PC-3 (cell line): ENCODE measurements at regions not wholly inside any gene's neighbourhood (a gene's known extent, or its start where the extent isn't known, plus 50 kb on each side); places are given as distances from the start of the nearest gene placed in this dataset.

ENCODE experiments used
- ATAC-seq: fragments of 200-7000 bp; cut with Tn5 transposase; 2 replicates; pipeline ENCODE4 v1.9.1; 2020; ENCODE audit warnings: mild to moderate bottlenecking, moderate library complexity
- BruUV-seq: library from RNA; stranded (reverse); fragments of 400-500 nt; replicated peaks from 2 replicates; lab custom pipeline; 2021; lab: Mats Ljungman, UMichigan
- CTCF ChIA-PET: fragments of 300-600 bp; sonication (Branson Sonifier 250); formaldehyde crosslinking; loops from one replicate; lab custom pipeline; 2022; ENCODE audit warnings: antibody characterized with exemption; lab: Charles Lee
- POLR2A ChIA-PET: fragments of 300-600 bp; sonication (Branson Sonifier 250); formaldehyde crosslinking; loops from one replicate; lab custom pipeline; 2022; ENCODE audit warnings: antibody characterized with exemption; ENCODE audit not compliant: unreplicated experiment; lab: Charles Lee
- DNase-seq: peaks from one replicate; pipeline ENCODE4 v3.0.0-alpha.2; 2015
- H2AFZ ChIP-seq: fragments of 300-600 bp; sonication (generic); 2 replicates; pipeline ENCODE4 v1.6.0; 2016; ENCODE audit warnings: antibody characterized with exemption, low read length
- H3F3A ChIP-seq: fragments of 300-600 bp; sonication (generic); one replicate; pipeline ENCODE4 v1.6.0; 2017; ENCODE audit warnings: antibody characterized with exemption, low read length, control low read depth, mild to moderate bottlenecking; ENCODE audit not compliant: unreplicated experiment
- H3K27ac ChIP-seq: fragments of 300-600 bp; sonication (generic); 2 replicates; pipeline ENCODE4 v1.5.1; 2016; ENCODE audit warnings: mild to moderate bottlenecking, low read length
- H3K27me3 ChIP-seq: fragments of 300-600 bp; sonication (generic); 2 replicates; pipeline ENCODE4 v1.6.1; 2016; ENCODE audit warnings: low read length, mixed read lengths
- H3K36me3 ChIP-seq: fragments of 300-600 bp; sonication (generic); 2 replicates; pipeline ENCODE4 v1.6.1; 2016; ENCODE audit warnings: low read depth, mixed run types, low read length, mixed read lengths
- H3K4me1 ChIP-seq: fragments of 300-600 bp; sonication (generic); 2 replicates; pipeline ENCODE4 v1.5.1; 2016; ENCODE audit warnings: low read length; ENCODE audit not compliant: insufficient read depth
- H3K4me2 ChIP-seq: fragments of 300-600 bp; sonication (generic); 2 replicates; pipeline ENCODE4 v1.6.0; 2016; ENCODE audit warnings: low read length
- H3K4me3 ChIP-seq: fragments of 300-600 bp; sonication (generic); 2 replicates; pipeline ENCODE4 v1.5.1; 2016; ENCODE audit warnings: mild to moderate bottlenecking, low read length, mixed read lengths
- H3K79me2 ChIP-seq: fragments of 300-600 bp; sonication (generic); 2 replicates; pipeline ENCODE4 v1.6.1; 2017; ENCODE audit warnings: low read length, mixed read lengths
- H3K9ac ChIP-seq: fragments of 300-600 bp; sonication (generic); 2 replicates; pipeline ENCODE4 v1.6.0; 2016; ENCODE audit warnings: mild to moderate bottlenecking, low read length
- H3K9me2 ChIP-seq: fragments of 300-600 bp; sonication (generic); replicated peaks from 2 replicates; pipeline ENCODE4 v1.6.1; 2016; ENCODE audit warnings: mixed run types, low read length, mixed read lengths
- H3K9me3 ChIP-seq: fragments of 300-600 bp; sonication (generic); 2 replicates; pipeline ENCODE4 v1.6.1; 2016; ENCODE audit warnings: low read length, mixed read lengths
- H4K20me1 ChIP-seq: fragments of 300-600 bp; sonication (generic); 2 replicates; pipeline ENCODE4 v1.6.1; 2016; ENCODE audit warnings: low read length, mixed read lengths
- CTCF ChIP-seq: fragments of 300-600 bp; sonication (generic); conservative IDR thresholded peaks from 2 replicates; pipeline ENCODE4 v1.5.1; 2017; ENCODE audit warnings: antibody characterized with exemption, low read depth, mild to moderate bottlenecking, low read length
- EZH2 ChIP-seq: fragments of 300-600 bp; sonication (generic); IDR thresholded peaks from one replicate; pipeline ENCODE4 v1.6.1; 2017; ENCODE audit warnings: antibody characterized with exemption, mild to moderate bottlenecking, low read length; ENCODE audit not compliant: unreplicated experiment
- EZH2phosphoT487 ChIP-seq: fragments of 300-600 bp; sonication (generic); IDR thresholded peaks from 2 replicates; pipeline ENCODE4 v1.6.1; 2018; ENCODE audit warnings: mild to moderate bottlenecking, antibody characterized with exemption, low read length, borderline replicate concordance
- intact Hi-C: fragments of 100-400 bp; cut with micrococcal nuclease; formaldehyde crosslinking; loops from 2 replicates; pipeline ENCODE4 v1.9.0; 2023

- CTCF ChIA-PET, result no interaction called here
- POLR2A ChIA-PET, result interaction anchor here (0.7 kb wide), 1 partner anchor 25 kb away, joined by 5 read pairs; no protein-coding TSS in a partner anchor
- TF ChIP-seq EZH2phosphoT487 (no peak), CTCF (0 out of 2 replicates have a peak, but pooled peaks have one; percentile 6)
- intact Hi-C loops, result loop anchor here (1.0 to 10.0 kb wide), 3 partner anchors 10 to 1058 kb away; no protein-coding TSS in a partner anchor
- H3K9me2 ChIP-seq, result no peaks in the 10 kb centered on the region
- peaks cover 21% of the 10 kb centered on the region for H4K20me1 ChIP-seq
- H3K79me2 ChIP-seq, result no peaks in the 10 kb centered on the region
- BruUV-seq, result no TSS peak
- no peak overlapping the region for H3K4me2 ChIP-seq
- peaks cover 10% of the 10 kb centered on the region for H3F3A ChIP-seq
- peaks cover 24% of the 10 kb centered on the region for H3K4me1 ChIP-seq
- H3K4me3 ChIP-seq, result no peak overlapping the region
- H3K27me3 ChIP-seq, result no peaks in the 10 kb centered on the region
- ATAC-seq (no peak), DNase-seq (no peak)
- H3K9me3 ChIP-seq, result no peaks in the 10 kb centered on the region
- H2AFZ ChIP-seq, result no peak overlapping the region
- peaks cover 31% of the 10 kb centered on the region; the same call in 1 of the 2 replicates for H3K36me3 ChIP-seq
- H3K9ac ChIP-seq, result no peak overlapping the region
- H3K27ac ChIP-seq, result no peak overlapping the region
Measured at GRCh38 chr1:199786695-199787094, 240.8 kb upstream of the NR5A2 start.

GRCh38 chr1:199789141-199789540, 238.4 kb upstream of the NR5A2 start:
- ChIA-PET CTCF (no interaction called here), POLR2A (interaction anchor here (0.6 kb wide), 1 partner anchor 24 kb away, joined by 4 read pairs; no protein-coding TSS in a partner anchor)
- no peaks in the 10 kb centered on the region for H3F3A ChIP-seq
- H3K4me2 ChIP-seq, result no peak overlapping the region
- BruUV-seq, result no TSS peak
- H3K36me3 ChIP-seq, result peaks cover 14% of the 10 kb centered on the region; the same call in 1 of the 2 replicates
- intact Hi-C loops, result loop anchor here (10.0 kb wide), 2 partner anchors 486 to 1056 kb away; no protein-coding TSS in a partner anchor
- no peaks in the 10 kb centered on the region for H3K9me3 ChIP-seq
- H3K4me1 ChIP-seq, result peaks cover 12% of the 10 kb centered on the region
- ATAC-seq (no peak), DNase-seq (no peak)
- peaks cover 11% of the 10 kb centered on the region; the same call in 1 of the 2 replicates for H4K20me1 ChIP-seq
- TF ChIP-seq EZH2phosphoT487, result no peak
- TF ChIP-seq EZH2, result no peak
- H3K27me3 ChIP-seq, result no peaks in the 10 kb centered on the region
- no peak overlapping the region for H3K4me3 ChIP-seq
- H3K9me2 ChIP-seq, result no peaks in the 10 kb centered on the region
- H3K79me2 ChIP-seq, result no peaks in the 10 kb centered on the region
- no peak overlapping the region for H3K27ac ChIP-seq
- no peak overlapping the region for H3K9ac ChIP-seq
- no peak overlapping the region for H2AFZ ChIP-seq

- H3K4me2 ChIP-seq, result no peak overlapping the region
- DNase-seq (no peak), ATAC-seq (no peak)
- H3K9ac ChIP-seq, result no peak overlapping the region
- no peaks in the 10 kb centered on the region for H3K27me3 ChIP-seq
- H3K9me3 ChIP-seq, result no peaks in the 10 kb centered on the region
- no peaks in the 10 kb centered on the region for H4K20me1 ChIP-seq
- H3F3A ChIP-seq, result no peaks in the 10 kb centered on the region
- no peak overlapping the region for H2AFZ ChIP-seq
- peaks cover 4% of the 10 kb centered on the region; the same call in 1 of the 2 replicates for H3K4me1 ChIP-seq
- no peak overlapping the region for H3K4me3 ChIP-seq
- ChIA-PET CTCF (interaction anchor here (0.7 kb wide), 1 partner anchor 21 kb away, joined by 3 read pairs; no protein-coding TSS in a partner anchor), POLR2A (no interaction called here)
- intact Hi-C loops, result loop anchor here (10.0 kb wide), 1 partner anchor 153 kb away; no protein-coding TSS in a partner anchor
- BruUV-seq, result no TSS peak
- TF ChIP-seq EZH2 (no peak), EZH2phosphoT487 (no peak), CTCF (no peak)
- no peak overlapping the region for H3K27ac ChIP-seq
- H3K9me2 ChIP-seq, result no peaks in the 10 kb centered on the region
- no peaks in the 10 kb centered on the region for H3K79me2 ChIP-seq
- H3K36me3 ChIP-seq, result peaks cover 9% of the 10 kb centered on the region; the same call in 1 of the 2 replicates
Measured at GRCh38 chr1:199791495-199791894, 236.0 kb upstream of the NR5A2 start.
